Caco-2 (cell line): ENCODE measurements at regions not wholly inside any gene's neighbourhood (a gene's known extent, or its start where the extent isn't known, plus 50 kb on each side); places are given as distances from the start of the nearest gene placed in this dataset.

Experiments
- BruUV-seq: library from RNA; stranded (reverse); fragments of 400-500 nt; replicated peaks from 2 replicates; lab custom pipeline; 2021; lab: Mats Ljungman, UMichigan
- CTCF ChIA-PET: fragments of 300-600 bp; sonication (Branson Sonifier 250); formaldehyde crosslinking; loops from one replicate; lab custom pipeline; 2022; ENCODE audit warnings: antibody characterized with exemption; lab: Charles Lee
- POLR2A ChIA-PET: fragments of 300-600 bp; sonication (Branson Sonifier 250); formaldehyde crosslinking; loops from one replicate; lab custom pipeline; 2022; ENCODE audit warnings: antibody characterized with exemption; lab: Charles Lee
- DNase-seq, 2 experiments: peaks; one replicate each; pipeline versions ENCODE4 v3.0.0 to v3.0.0-alpha.2; 2020 to 2022
- H3K27me3 ChIP-seq: replicated peaks from 2 replicates; pipeline ENCODE4 v1.6.0; 2011; ENCODE audit warnings: low read length; ENCODE audit not compliant: control insufficient read depth, insufficient read depth
- H3K36me3 ChIP-seq: 2 replicates; pipeline ENCODE4 v1.5.1; 2011; ENCODE audit warnings: low read length; ENCODE audit not compliant: control insufficient read depth, insufficient read depth
- H3K4me1 ChIP-seq: fragments of 250-450 bp; sonication (Bioruptor Pico); 2 replicates; pipeline ENCODE4 v1.5.1; 2020; ENCODE audit warnings: mild to moderate bottlenecking
- H3K4me3 ChIP-seq: 2 replicates; pipeline ENCODE4 v1.5.1; 2011; ENCODE audit warnings: low read depth, mild to moderate bottlenecking, control low read depth, low read length
- H3K9me3 ChIP-seq: fragments of 250-450 bp; sonication (Bioruptor Pico); 2 replicates; pipeline ENCODE4 v1.5.1; 2020; ENCODE audit warnings: mild to moderate bottlenecking, moderate library complexity
- H3K27ac Mint-ChIP-seq: one replicate; pipeline ENCODE4 v1.8.0; 2022; ENCODE audit warnings: mixed read lengths; ENCODE audit not compliant: unreplicated experiment
- H3K27me3 Mint-ChIP-seq: one replicate; pipeline ENCODE4 v1.8.0; 2022; ENCODE audit warnings: mixed read lengths; ENCODE audit not compliant: insufficient read depth, unreplicated experiment
- H3K36me3 Mint-ChIP-seq: one replicate; pipeline ENCODE4 v1.8.0; 2022; ENCODE audit warnings: mild to moderate bottlenecking, mixed read lengths; ENCODE audit not compliant: insufficient read depth, unreplicated experiment
- H3K4me1 Mint-ChIP-seq: one replicate; pipeline ENCODE4 v1.8.0; 2022; ENCODE audit warnings: low read depth, mixed read lengths; ENCODE audit not compliant: unreplicated experiment
- H3K4me3 Mint-ChIP-seq: one replicate; pipeline ENCODE4 v1.8.0; 2022; ENCODE audit warnings: mild to moderate bottlenecking, moderate library complexity, mixed read lengths; ENCODE audit not compliant: unreplicated experiment
- H3K9me3 Mint-ChIP-seq: one replicate; pipeline ENCODE4 v1.8.0; 2022; ENCODE audit warnings: mixed read lengths; ENCODE audit not compliant: unreplicated experiment
- intact Hi-C: fragments of 100-400 bp; cut with micrococcal nuclease; formaldehyde crosslinking; loops from one replicate; pipeline ENCODE4 v1.10.0; 2022; ENCODE audit not compliant: unreplicated experiment
- TF ChIP-seq, protein P1 (sequence below), 2 experiments: fragments of 200-600 bp in 1 of 2; IDR thresholded peaks; 1 replicate in 1 of 2; 2 replicates in 1 of 2; pipeline versions ENCODE4 v1.5.1 to v1.8.0; 2011 to 2022; ENCODE audit warnings: antibody characterized with exemption in 1 of 2, control low read depth in 1 of 2, inconsistent platforms in 1 of 2, low read depth in 1 of 2, low read length in 1 of 2, mild to moderate bottlenecking in 1 of 2, moderate library complexity in 1 of 2; ENCODE audit not compliant: insufficient read depth in 1 of 2, severe bottlenecking in 1 of 2, unreplicated experiment in 1 of 2

DNA sequence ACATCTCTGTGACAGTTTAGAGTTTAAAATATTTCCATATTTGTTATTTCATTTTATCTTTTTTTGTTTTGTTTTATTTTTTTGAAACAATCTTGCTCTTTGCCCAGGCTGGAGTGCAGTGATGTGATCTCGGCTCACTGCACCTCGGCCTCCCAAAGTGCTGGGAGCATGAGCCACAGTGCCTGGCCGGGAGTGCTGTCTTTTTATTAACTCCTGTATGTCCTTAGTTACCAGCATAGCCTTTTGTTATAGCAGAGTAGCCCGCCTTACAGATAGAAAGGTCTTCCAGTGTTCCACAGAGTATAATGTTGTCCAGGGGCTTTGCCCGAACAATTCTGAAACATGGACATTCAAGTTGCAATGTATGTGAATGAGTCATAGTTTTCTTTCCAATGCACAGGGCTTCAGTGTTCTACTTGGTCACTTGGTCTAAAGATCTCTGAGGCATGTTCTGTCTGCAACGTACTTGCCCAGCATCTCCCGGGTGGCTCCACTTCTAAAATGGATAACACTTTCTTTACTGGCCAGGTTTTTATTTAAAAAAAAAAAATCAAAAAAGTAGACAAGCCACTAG lies 125.6 kb downstream of the KCNJ18 start:
- DNase-seq = no peak
- intact Hi-C loops = no loop called here
- ChIA-PET CTCF (interaction anchor here (0.6 kb wide), 1 partner anchor 8 kb away, joined by 3 read pairs; no protein-coding TSS in a partner anchor), POLR2A (no interaction called here)
- Mint-ChIP-seq H3K4me3 (no peak overlapping the region), H3K9me3 (peaks cover 16% of the 10 kb centered on the region), H3K4me1 (no peaks in the 10 kb centered on the region), H3K36me3 (no peaks in the 10 kb centered on the region), H3K27ac (no peak overlapping the region), H3K27me3 (no peaks in the 10 kb centered on the region)
- no peaks in the 10 kb centered on the region for H3K4me1 ChIP-seq
- no TSS peak for BruUV-seq
- H3K9me3 ChIP-seq = peaks cover 14% of the 10 kb centered on the region
- no peaks in the 10 kb centered on the region for H3K27me3 ChIP-seq
- H3K4me3 ChIP-seq = no peak overlapping the region
- no peaks in the 10 kb centered on the region for H3K36me3 ChIP-seq
- TF ChIP-seq, protein P1, sequence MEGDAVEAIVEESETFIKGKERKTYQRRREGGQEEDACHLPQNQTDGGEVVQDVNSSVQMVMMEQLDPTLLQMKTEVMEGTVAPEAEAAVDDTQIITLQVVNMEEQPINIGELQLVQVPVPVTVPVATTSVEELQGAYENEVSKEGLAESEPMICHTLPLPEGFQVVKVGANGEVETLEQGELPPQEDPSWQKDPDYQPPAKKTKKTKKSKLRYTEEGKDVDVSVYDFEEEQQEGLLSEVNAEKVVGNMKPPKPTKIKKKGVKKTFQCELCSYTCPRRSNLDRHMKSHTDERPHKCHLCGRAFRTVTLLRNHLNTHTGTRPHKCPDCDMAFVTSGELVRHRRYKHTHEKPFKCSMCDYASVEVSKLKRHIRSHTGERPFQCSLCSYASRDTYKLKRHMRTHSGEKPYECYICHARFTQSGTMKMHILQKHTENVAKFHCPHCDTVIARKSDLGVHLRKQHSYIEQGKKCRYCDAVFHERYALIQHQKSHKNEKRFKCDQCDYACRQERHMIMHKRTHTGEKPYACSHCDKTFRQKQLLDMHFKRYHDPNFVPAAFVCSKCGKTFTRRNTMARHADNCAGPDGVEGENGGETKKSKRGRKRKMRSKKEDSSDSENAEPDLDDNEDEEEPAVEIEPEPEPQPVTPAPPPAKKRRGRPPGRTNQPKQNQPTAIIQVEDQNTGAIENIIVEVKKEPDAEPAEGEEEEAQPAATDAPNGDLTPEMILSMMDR (IDR thresholded peaks at IDR 0.05; ENCODE audit: insufficient read depth in 1 of 2, low read depth in 1 of 2, low read length in 1 of 2, severe bottlenecking in 1 of 2, unreplicated experiment in 1 of 2) = no peak

GRCh38 chr17:21823090-21823489 lies 130.8 kb downstream of the KCNJ18 start:
- intact Hi-C loops = no loop called here
- POLR2A ChIA-PET = no interaction called here
- Histone ChIP-seq H3K4me3 (no peak overlapping the region), H3K27me3 (no peaks in the 10 kb centered on the region), H3K36me3 (no peaks in the 10 kb centered on the region), H3K9me3 (no peaks in the 10 kb centered on the region; the same call in 1 of the 2 replicates), H3K4me1 (no peaks in the 10 kb centered on the region)
- Mint-ChIP-seq H3K9me3 (no peaks in the 10 kb centered on the region), H3K4me3 (no peak overlapping the region), H3K4me1 (no peaks in the 10 kb centered on the region), H3K36me3 (no peaks in the 10 kb centered on the region), H3K27ac (no peak overlapping the region), H3K27me3 (no peaks in the 10 kb centered on the region)
- CTCF ChIA-PET = no interaction called here
- DNase-seq = no peak
- BruUV-seq = no TSS peak
- TF ChIP-seq, protein P1 (IDR thresholded peaks at IDR 0.05; ENCODE audit: insufficient read depth in 1 of 2, low read depth in 1 of 2, low read length in 1 of 2, severe bottlenecking in 1 of 2, unreplicated experiment in 1 of 2) = no peak

DNA sequence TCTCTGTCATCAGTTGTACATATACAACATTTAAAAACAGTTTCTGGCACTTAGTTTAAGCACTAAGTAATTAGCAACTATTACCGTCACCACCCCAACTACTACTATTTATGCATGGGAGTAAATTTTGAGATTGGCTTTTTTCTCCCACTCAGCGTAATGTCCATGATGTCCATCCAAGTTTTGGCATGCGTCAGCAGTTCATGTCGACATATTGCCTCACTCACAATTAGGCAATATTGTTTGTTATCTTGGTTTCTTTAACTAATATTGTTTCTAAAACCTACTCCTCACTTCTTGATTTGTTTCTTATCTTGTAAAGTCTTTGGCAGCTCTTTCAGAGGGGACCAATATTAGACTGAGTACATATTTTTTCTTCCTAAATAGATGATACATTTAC lies 131.3 kb downstream of the KCNJ18 start:
- Histone ChIP-seq H3K4me1 (no peaks in the 10 kb centered on the region), H3K9me3 (no peaks in the 10 kb centered on the region; the same call in 1 of the 2 replicates), H3K36me3 (no peaks in the 10 kb centered on the region), H3K27me3 (no peaks in the 10 kb centered on the region), H3K4me3 (no peak overlapping the region)
- no peaks in the 10 kb centered on the region for H3K27me3 Mint-ChIP-seq
- intact Hi-C loops = no loop called here
- H3K36me3 Mint-ChIP-seq = no peaks in the 10 kb centered on the region
- H3K4me3 Mint-ChIP-seq = no peak overlapping the region
- CTCF ChIA-PET = no interaction called here
- TF ChIP-seq, protein P1 (IDR thresholded peaks at IDR 0.05; ENCODE audit: insufficient read depth in 1 of 2, low read depth in 1 of 2, low read length in 1 of 2, severe bottlenecking in 1 of 2, unreplicated experiment in 1 of 2) = no peak
- no peaks in the 10 kb centered on the region for H3K9me3 Mint-ChIP-seq
- no TSS peak for BruUV-seq
- H3K27ac Mint-ChIP-seq = no peak overlapping the region
- DNase-seq = no peak
- POLR2A ChIA-PET = no interaction called here
- H3K4me1 Mint-ChIP-seq = no peaks in the 10 kb centered on the region
